ENCODE measurements at regions not wholly inside any gene's neighbourhood (a gene's known extent, or its start where the extent isn't known, plus 50 kb on each side); places are given as distances from the start of the nearest gene placed in this dataset.

DNA sequence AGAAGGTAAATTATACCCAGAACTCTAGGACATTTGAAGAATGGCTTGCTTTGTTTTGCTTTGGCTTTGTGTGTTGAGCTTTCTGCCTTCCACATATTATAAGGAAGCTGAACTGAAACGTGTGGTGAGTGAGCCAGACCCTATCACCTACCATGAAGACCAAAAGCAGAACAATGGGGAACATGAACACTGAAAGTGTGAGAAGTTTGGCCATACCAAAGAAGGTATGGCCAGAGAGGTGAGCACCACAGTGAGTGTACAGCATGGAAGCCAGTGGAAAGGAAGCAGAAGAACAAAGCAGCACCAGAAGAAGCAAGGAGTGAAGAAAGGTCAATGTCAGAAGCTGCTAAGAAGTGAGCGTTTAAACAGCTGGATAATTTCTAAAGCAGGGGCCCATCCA is 59.7 kb upstream of the CCDC71L start:
- H3K9me3 Mint-ChIP-seq (ENCODE audit: low read depth, unreplicated experiment): peaks cover 5% of the 10 kb centered on the region
- peaks cover 25% of the 10 kb centered on the region for H3K4me1 Mint-ChIP-seq (ENCODE audit: low read depth, unreplicated experiment)
- CTCF ChIA-PET: no interaction called here
- intact Hi-C loops (cut with micrococcal nuclease; ENCODE audit: unreplicated experiment): no loop called here
- no peak overlapping the region for H3K27ac Mint-ChIP-seq (ENCODE audit: unreplicated experiment)
- H3K36me3 Mint-ChIP-seq (ENCODE audit: insufficient read depth, unreplicated experiment): no peaks in the 10 kb centered on the region
- DNase-seq: no peak
- H3K4me3 Mint-ChIP-seq (ENCODE audit: low read depth, unreplicated experiment): no peak overlapping the region
- BruUV-seq (replicated peaks): no TSS peak
- TF ChIP-seq, protein P1, sequence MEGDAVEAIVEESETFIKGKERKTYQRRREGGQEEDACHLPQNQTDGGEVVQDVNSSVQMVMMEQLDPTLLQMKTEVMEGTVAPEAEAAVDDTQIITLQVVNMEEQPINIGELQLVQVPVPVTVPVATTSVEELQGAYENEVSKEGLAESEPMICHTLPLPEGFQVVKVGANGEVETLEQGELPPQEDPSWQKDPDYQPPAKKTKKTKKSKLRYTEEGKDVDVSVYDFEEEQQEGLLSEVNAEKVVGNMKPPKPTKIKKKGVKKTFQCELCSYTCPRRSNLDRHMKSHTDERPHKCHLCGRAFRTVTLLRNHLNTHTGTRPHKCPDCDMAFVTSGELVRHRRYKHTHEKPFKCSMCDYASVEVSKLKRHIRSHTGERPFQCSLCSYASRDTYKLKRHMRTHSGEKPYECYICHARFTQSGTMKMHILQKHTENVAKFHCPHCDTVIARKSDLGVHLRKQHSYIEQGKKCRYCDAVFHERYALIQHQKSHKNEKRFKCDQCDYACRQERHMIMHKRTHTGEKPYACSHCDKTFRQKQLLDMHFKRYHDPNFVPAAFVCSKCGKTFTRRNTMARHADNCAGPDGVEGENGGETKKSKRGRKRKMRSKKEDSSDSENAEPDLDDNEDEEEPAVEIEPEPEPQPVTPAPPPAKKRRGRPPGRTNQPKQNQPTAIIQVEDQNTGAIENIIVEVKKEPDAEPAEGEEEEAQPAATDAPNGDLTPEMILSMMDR (IDR thresholded peaks at IDR 0.05; ENCODE audit: unreplicated experiment): no peak
- no peaks in the 10 kb centered on the region for H3K27me3 Mint-ChIP-seq (ENCODE audit: unreplicated experiment)

GRCh38 chr7:106721816-106722785 is 61.1 kb upstream of the CCDC71L start:
- Mint-ChIP-seq H3K27ac (ENCODE audit: unreplicated experiment) (no peak overlapping the region), H3K27me3 (ENCODE audit: unreplicated experiment) (no peaks in the 10 kb centered on the region), H3K4me1 (ENCODE audit: low read depth, unreplicated experiment) (peaks cover 25% of the 10 kb centered on the region), H3K9me3 (ENCODE audit: low read depth, unreplicated experiment) (peaks cover 5% of the 10 kb centered on the region), H3K4me3 (ENCODE audit: low read depth, unreplicated experiment) (no peak overlapping the region), H3K36me3 (ENCODE audit: insufficient read depth, unreplicated experiment) (no peaks in the 10 kb centered on the region)
- BruUV-seq (replicated peaks): no TSS peak
- intact Hi-C loops (cut with micrococcal nuclease; ENCODE audit: unreplicated experiment): no loop called here
- DNase-seq: no peak
- CTCF ChIA-PET: no interaction called here
- TF ChIP-seq, protein P1 (IDR thresholded peaks at IDR 0.05; ENCODE audit: unreplicated experiment): no peak

GRCh38 chr7:106723398-106723797 is 62.4 kb upstream of the CCDC71L start:
- Mint-ChIP-seq H3K4me3 (ENCODE audit: low read depth, unreplicated experiment) (no peak overlapping the region), H3K4me1 (ENCODE audit: low read depth, unreplicated experiment) (peaks cover 25% of the 10 kb centered on the region), H3K9me3 (ENCODE audit: low read depth, unreplicated experiment) (peaks cover 8% of the 10 kb centered on the region), H3K36me3 (ENCODE audit: insufficient read depth, unreplicated experiment) (no peaks in the 10 kb centered on the region), H3K27ac (ENCODE audit: unreplicated experiment) (no peak overlapping the region), H3K27me3 (ENCODE audit: unreplicated experiment) (no peaks in the 10 kb centered on the region)
- BruUV-seq (replicated peaks): no TSS peak
- DNase-seq: no peak
- intact Hi-C loops (cut with micrococcal nuclease; ENCODE audit: unreplicated experiment): no loop called here
- TF ChIP-seq, protein P1 (IDR thresholded peaks at IDR 0.05; ENCODE audit: unreplicated experiment): no peak
- CTCF ChIA-PET: no interaction called here

- DNase-seq: peak; percentile 39
- intact Hi-C loops (cut with micrococcal nuclease; ENCODE audit: unreplicated experiment): no loop called here
- BruUV-seq (replicated peaks): no TSS peak
- TF ChIP-seq, protein P1 (IDR thresholded peaks at IDR 0.05; ENCODE audit: unreplicated experiment): no peak
- Mint-ChIP-seq H3K4me1 (ENCODE audit: low read depth, unreplicated experiment) (peaks cover 18% of the 10 kb centered on the region), H3K27ac (ENCODE audit: unreplicated experiment) (no peak overlapping the region), H3K4me3 (ENCODE audit: low read depth, unreplicated experiment) (no peak overlapping the region), H3K27me3 (ENCODE audit: unreplicated experiment) (no peaks in the 10 kb centered on the region), H3K36me3 (ENCODE audit: insufficient read depth, unreplicated experiment) (no peaks in the 10 kb centered on the region), H3K9me3 (ENCODE audit: low read depth, unreplicated experiment) (peaks cover 3% of the 10 kb centered on the region)
- CTCF ChIA-PET: no interaction called here
Measured at GRCh38 chr7:106729720-106730385, 68.9 kb upstream of the CCDC71L start.
